ENCODE measurements at regions not wholly inside any gene's neighbourhood (a gene's known extent, or its start where the extent isn't known, plus 50 kb on each side); places are given as distances from the start of the nearest gene placed in this dataset.

DNA sequence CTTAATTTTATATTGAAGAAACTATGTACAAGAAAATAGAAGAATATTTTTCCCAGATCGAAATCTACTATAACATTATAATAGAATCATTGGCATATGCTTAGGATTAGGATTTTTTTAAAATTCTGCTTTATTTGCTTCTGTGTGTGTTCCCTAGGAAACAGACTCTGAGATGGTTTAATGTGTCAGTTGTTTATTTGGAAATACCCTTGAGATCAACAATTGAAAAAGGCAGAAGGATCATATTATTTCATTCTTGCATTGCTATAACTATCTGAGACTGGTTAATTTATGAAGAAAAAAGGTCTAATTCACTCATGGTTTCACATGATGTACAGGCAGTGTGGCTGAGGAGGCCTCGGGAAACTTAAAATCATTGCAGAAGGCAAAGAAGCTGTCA, 622.6 kb downstream of the PRR16 start:
- Histone ChIP-seq H2AFZ (replicated peaks; ENCODE audit: low read length, poor library complexity) (no peak overlapping the region), H3K9ac (ENCODE audit: low read depth, low read length) (no peak overlapping the region), H3K4me2 (ENCODE audit: low read depth, low read length) (no peak overlapping the region), H3K14ac (replicated peaks; ENCODE audit: low read depth, low read length) (no peak overlapping the region), H3K9me3 (ENCODE audit: control insufficient read depth, insufficient read depth, low read length) (no peaks in the 10 kb centered on the region), H4K8ac (ENCODE audit: low read depth in 2 of 2, low read length in 2 of 2) (no peak overlapping the region), H2AK5ac (ENCODE audit: low read depth, low read length) (no peak overlapping the region), H3K27me3 (ENCODE audit: control insufficient read depth, insufficient read depth, low read length) (no peaks in the 10 kb centered on the region), H3K36me3 (ENCODE audit: control insufficient read depth, insufficient read depth, low read length) (no peaks in the 10 kb centered on the region), H3K4me1 (ENCODE audit: control insufficient read depth, insufficient read depth, low read length) (no peaks in the 10 kb centered on the region), H2BK20ac (ENCODE audit: low read depth, low read length) (no peak overlapping the region), H3K4me3 (ENCODE audit: insufficient read depth, low read depth, low read length) (no peak overlapping the region), H3K23ac (ENCODE audit: low read depth, low read length) (no peak overlapping the region), H3K9me1 (ENCODE audit: insufficient read depth, low read length) (no peaks in the 10 kb centered on the region), H4K20me1 (ENCODE audit: insufficient read depth, low read length) (no peaks in the 10 kb centered on the region), H2BK5ac (ENCODE audit: low read depth, low read length, poor library complexity, severe bottlenecking) (no peak overlapping the region), H3K27ac (ENCODE audit: insufficient read depth, low read length) (no peak overlapping the region), H4K91ac (ENCODE audit: insufficient read depth, low read depth, low read length) (no peak overlapping the region), H3K18ac (ENCODE audit: low read depth, low read length) (no peak overlapping the region), H2BK15ac (ENCODE audit: low read depth, low read length) (no peak overlapping the region), H3K79me1 (ENCODE audit: low read depth in 1 of 2, low read length in 2 of 2) (no peaks in the 10 kb centered on the region), H3K56ac (ENCODE audit: extremely low read depth, insufficient read depth, low read length) (no peak overlapping the region), H4K5ac (ENCODE audit: low read depth, low read length) (no peak overlapping the region), H2BK120ac (ENCODE audit: low read depth, low read length) (no peak overlapping the region), H2AK9ac (replicated peaks; ENCODE audit: low read depth, low read length, poor library complexity) (no peak overlapping the region), H3K4ac (ENCODE audit: low read depth, low read length) (no peak overlapping the region)
- no CpG with 5 or more reads among the region's 2 CpGs for WGBS, 2 experiments (ENCODE audit: extremely low coverage in 2 of 2, insufficient read length in 1 of 2)
- POLR2A ChIA-PET (ENCODE audit: unreplicated experiment): no interaction called here
- CTCF ChIA-PET: no interaction called here
- in situ Hi-C loops (cut with MboI; ENCODE audit: low sequenced_read_pairs) (no loop called here), dilution Hi-C loops (cut with HindIII; ENCODE audit: low sequenced_read_pairs, unreplicated experiment) (no loop called here), intact Hi-C loops (cut with micrococcal nuclease) (no loop called here)
- no peak for DNase-seq
- ATAC-seq (ENCODE audit: low read depth): no peak
- no TSS peak for BruUV-seq (replicated peaks)
- TF ChIP-seq SMC3 (IDR thresholded peaks at IDR 0.05; ENCODE audit: low read depth, low read length) (no peak), FOS (IDR thresholded peaks at IDR 0.05; ENCODE audit: low read depth, low read length) (no peak), MAFK (IDR thresholded peaks at IDR 0.05; ENCODE audit: low read depth, low read length) (no peak), NFE2L2 (IDR thresholded peaks at IDR 0.05; ENCODE audit: low read depth, low read length) (no peak), POLR2A (IDR thresholded peaks at IDR 0.05; ENCODE audit: low read depth, low read length) (no peak), RFX5 (IDR thresholded peaks at IDR 0.05; ENCODE audit: low read depth, low read length) (no peak), RCOR1 (IDR thresholded peaks at IDR 0.05; ENCODE audit: insufficient replicate concordance, low read length) (no peak), RAD21 (IDR thresholded peaks at IDR 0.05; ENCODE audit: low read length) (no peak), BHLHE40 (IDR thresholded peaks at IDR 0.05; ENCODE audit: low read depth, low read length) (no peak), CEBPB (IDR thresholded peaks at IDR 0.05; ENCODE audit: low read depth, low read length) (no peak)
- TF ChIP-seq, protein P1, sequence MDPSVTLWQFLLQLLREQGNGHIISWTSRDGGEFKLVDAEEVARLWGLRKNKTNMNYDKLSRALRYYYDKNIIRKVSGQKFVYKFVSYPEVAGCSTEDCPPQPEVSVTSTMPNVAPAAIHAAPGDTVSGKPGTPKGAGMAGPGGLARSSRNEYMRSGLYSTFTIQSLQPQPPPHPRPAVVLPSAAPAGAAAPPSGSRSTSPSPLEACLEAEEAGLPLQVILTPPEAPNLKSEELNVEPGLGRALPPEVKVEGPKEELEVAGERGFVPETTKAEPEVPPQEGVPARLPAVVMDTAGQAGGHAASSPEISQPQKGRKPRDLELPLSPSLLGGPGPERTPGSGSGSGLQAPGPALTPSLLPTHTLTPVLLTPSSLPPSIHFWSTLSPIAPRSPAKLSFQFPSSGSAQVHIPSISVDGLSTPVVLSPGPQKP (IDR thresholded peaks at IDR 0.05; ENCODE audit: borderline replicate concordance, low read depth, low read length): no peak
- TF ChIP-seq, protein P2, sequence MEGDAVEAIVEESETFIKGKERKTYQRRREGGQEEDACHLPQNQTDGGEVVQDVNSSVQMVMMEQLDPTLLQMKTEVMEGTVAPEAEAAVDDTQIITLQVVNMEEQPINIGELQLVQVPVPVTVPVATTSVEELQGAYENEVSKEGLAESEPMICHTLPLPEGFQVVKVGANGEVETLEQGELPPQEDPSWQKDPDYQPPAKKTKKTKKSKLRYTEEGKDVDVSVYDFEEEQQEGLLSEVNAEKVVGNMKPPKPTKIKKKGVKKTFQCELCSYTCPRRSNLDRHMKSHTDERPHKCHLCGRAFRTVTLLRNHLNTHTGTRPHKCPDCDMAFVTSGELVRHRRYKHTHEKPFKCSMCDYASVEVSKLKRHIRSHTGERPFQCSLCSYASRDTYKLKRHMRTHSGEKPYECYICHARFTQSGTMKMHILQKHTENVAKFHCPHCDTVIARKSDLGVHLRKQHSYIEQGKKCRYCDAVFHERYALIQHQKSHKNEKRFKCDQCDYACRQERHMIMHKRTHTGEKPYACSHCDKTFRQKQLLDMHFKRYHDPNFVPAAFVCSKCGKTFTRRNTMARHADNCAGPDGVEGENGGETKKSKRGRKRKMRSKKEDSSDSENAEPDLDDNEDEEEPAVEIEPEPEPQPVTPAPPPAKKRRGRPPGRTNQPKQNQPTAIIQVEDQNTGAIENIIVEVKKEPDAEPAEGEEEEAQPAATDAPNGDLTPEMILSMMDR (conservative IDR thresholded peaks at IDR 0.05; ENCODE audit: low read depth, low read length): no peak

Measured in IMR-90 (cell line).